ENCODE measurements at regions not wholly inside any gene's neighbourhood (a gene's known extent, or its start where the extent isn't known, plus 50 kb on each side); places are given as distances from the start of the nearest gene placed in this dataset.

DNA sequence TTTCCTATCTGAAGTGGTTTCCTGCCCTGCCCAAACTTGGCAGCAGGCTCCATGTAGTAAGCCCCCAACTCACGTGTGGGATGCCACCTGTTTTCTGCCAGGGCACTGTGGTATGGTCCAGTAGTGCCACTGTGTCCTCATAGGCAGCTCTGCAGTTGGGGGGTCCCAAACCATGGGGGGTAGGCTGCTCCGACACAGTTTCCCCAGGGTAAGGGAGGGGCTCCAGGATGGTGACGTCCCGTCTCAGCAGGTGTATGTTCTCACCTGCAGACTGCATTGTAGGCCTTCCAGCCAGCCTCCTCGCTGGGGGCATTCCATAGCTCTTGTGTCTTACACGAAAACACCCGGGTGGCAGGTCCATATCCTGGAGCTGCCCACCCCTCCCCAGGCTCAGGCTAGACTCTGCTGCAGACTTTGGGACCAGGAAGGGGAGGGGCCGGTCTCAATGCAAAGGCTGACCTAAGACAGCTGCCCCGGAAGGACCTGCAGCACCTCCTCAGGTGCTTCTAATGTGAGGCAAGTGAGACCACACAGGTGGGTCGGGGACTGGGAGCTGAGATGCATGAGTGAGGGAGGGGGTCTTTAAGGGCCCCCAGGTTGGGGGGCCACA lies 330.5 kb upstream of the IRX4 start:
- Histone ChIP-seq H2AFZ (replicated peaks) (no peak overlapping the region), H3K4me3 (no peak overlapping the region), H3K4me1 (peaks cover 8% of the 10 kb centered on the region), H3K9ac (no peak overlapping the region), H3K79me2 (ENCODE audit: low read depth) (no peaks in the 10 kb centered on the region), H3K9me3 (ENCODE audit: low read depth) (no peaks in the 10 kb centered on the region), H3F3A (ENCODE audit: low read depth) (no peaks in the 10 kb centered on the region), H3K27me3 (peaks cover 23% of the 10 kb centered on the region), H3K27ac (no peak overlapping the region), H3K4me2 (no peak overlapping the region), H3K36me3 (no peaks in the 10 kb centered on the region), H4K20me1 (ENCODE audit: low read depth) (no peaks in the 10 kb centered on the region)
- Mint-ChIP-seq H3K4me3 (no peak overlapping the region), H3K4me1 (peaks cover 28% of the 10 kb centered on the region), H3K9me3 (no peaks in the 10 kb centered on the region), H3K27ac (no peak overlapping the region), H3K27me3 (ENCODE audit: insufficient read depth, low read depth) (peaks cover 7% of the 10 kb centered on the region), H3K36me3 (no peaks in the 10 kb centered on the region)
- TF ChIP-seq, protein P1, sequence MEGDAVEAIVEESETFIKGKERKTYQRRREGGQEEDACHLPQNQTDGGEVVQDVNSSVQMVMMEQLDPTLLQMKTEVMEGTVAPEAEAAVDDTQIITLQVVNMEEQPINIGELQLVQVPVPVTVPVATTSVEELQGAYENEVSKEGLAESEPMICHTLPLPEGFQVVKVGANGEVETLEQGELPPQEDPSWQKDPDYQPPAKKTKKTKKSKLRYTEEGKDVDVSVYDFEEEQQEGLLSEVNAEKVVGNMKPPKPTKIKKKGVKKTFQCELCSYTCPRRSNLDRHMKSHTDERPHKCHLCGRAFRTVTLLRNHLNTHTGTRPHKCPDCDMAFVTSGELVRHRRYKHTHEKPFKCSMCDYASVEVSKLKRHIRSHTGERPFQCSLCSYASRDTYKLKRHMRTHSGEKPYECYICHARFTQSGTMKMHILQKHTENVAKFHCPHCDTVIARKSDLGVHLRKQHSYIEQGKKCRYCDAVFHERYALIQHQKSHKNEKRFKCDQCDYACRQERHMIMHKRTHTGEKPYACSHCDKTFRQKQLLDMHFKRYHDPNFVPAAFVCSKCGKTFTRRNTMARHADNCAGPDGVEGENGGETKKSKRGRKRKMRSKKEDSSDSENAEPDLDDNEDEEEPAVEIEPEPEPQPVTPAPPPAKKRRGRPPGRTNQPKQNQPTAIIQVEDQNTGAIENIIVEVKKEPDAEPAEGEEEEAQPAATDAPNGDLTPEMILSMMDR (IDR thresholded peaks at IDR 0.05): no peak
- TF ChIP-seq EZH2phosphoT487 (IDR thresholded peaks at IDR 0.05) (no peak), EZH2 (IDR thresholded peaks at IDR 0.05) (no peak)
- no peak for DNase-seq (ENCODE audit: low spot score)

DNA sequence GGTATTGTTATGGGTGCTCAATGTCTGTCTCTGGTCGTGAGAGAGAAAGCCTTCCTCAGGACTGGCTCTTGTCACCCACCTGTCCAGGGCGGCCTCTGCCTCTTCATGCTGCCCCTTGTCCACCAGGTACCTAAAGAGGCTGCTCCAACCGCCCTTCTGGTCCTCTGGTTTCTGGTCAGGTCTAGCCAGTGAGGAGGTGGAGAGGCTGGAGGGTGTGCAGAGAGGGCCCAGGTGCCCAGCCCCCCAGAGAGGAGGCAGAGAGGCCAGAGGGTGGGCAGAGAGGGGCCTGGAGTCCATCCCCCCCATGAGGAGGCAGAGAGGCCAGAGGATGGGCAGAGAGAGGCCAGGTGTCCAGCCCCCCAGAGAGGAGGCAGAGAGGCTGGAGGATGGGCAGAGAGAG lies 329.8 kb upstream of the IRX4 start:
- no peak overlapping the region for H3K27ac Mint-ChIP-seq
- Histone ChIP-seq H3K4me2 (no peak overlapping the region), H4K20me1 (ENCODE audit: low read depth) (peaks cover 4% of the 10 kb centered on the region), H3K36me3 (no peaks in the 10 kb centered on the region), H3K4me1 (peaks cover 8% of the 10 kb centered on the region), H3K27ac (no peak overlapping the region), H3K27me3 (peaks cover 30% of the 10 kb centered on the region), H3K4me3 (no peak overlapping the region), H2AFZ (replicated peaks) (no peak overlapping the region), H3K9me3 (ENCODE audit: low read depth) (no peaks in the 10 kb centered on the region), H3K79me2 (ENCODE audit: low read depth) (no peaks in the 10 kb centered on the region), H3F3A (ENCODE audit: low read depth) (no peaks in the 10 kb centered on the region), H3K9ac (no peak overlapping the region)
- peaks cover 7% of the 10 kb centered on the region for H3K27me3 Mint-ChIP-seq (ENCODE audit: insufficient read depth, low read depth)
- no peaks in the 10 kb centered on the region for H3K36me3 Mint-ChIP-seq
- no peaks in the 10 kb centered on the region for H3K9me3 Mint-ChIP-seq
- DNase-seq (ENCODE audit: low spot score): no peak
- peaks cover 35% of the 10 kb centered on the region for H3K4me1 Mint-ChIP-seq
- no peak overlapping the region for H3K4me3 Mint-ChIP-seq
- TF ChIP-seq EZH2 (IDR thresholded peaks at IDR 0.05) (no peak), EZH2phosphoT487 (IDR thresholded peaks at IDR 0.05) (no peak)
- TF ChIP-seq, protein P1 (IDR thresholded peaks at IDR 0.05): no peak

DNA sequence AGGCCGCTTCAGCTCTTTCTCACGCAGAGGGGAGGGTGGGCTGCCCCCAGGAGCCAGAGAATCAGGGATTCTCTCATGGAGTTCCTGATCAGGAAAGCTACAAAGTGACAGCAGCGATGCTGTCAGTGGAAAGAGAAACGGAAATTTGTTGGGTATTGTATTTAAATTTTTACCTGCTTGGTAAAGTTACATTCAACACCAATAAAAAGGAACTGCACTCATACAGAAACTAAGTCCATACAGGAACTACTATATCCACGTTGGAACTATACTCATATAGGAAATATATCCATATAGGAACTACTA lies 325.5 kb upstream of the IRX4 start:
- H3F3A ChIP-seq (ENCODE audit: low read depth): no peaks in the 10 kb centered on the region
- Mint-ChIP-seq H3K4me3 (no peak overlapping the region), H3K9me3 (no peaks in the 10 kb centered on the region), H3K27ac (peak overlapping the region; percentile 100), H3K27me3 (ENCODE audit: insufficient read depth, low read depth) (peaks cover 11% of the 10 kb centered on the region), H3K36me3 (no peaks in the 10 kb centered on the region), H3K4me1 (peaks cover 50% of the 10 kb centered on the region)
- H3K4me2 ChIP-seq: no peak overlapping the region
- no peak overlapping the region for H3K9ac ChIP-seq
- peaks cover 70% of the 10 kb centered on the region for H3K27me3 ChIP-seq
- H4K20me1 ChIP-seq (ENCODE audit: low read depth): peaks cover 20% of the 10 kb centered on the region
- no peak for DNase-seq (ENCODE audit: low spot score)
- H3K4me1 ChIP-seq: peaks cover 7% of the 10 kb centered on the region
- no peaks in the 10 kb centered on the region for H3K9me3 ChIP-seq (ENCODE audit: low read depth)
- H3K36me3 ChIP-seq: no peaks in the 10 kb centered on the region
- H3K4me3 ChIP-seq: no peak overlapping the region
- peak; percentile 31 for TF ChIP-seq EZH2phosphoT487 (IDR thresholded peaks at IDR 0.05)
- no peak for TF ChIP-seq EZH2 (IDR thresholded peaks at IDR 0.05)
- TF ChIP-seq, protein P1 (IDR thresholded peaks at IDR 0.05): no peak
- H3K27ac ChIP-seq: no peak overlapping the region
- H3K79me2 ChIP-seq (ENCODE audit: low read depth): no peaks in the 10 kb centered on the region
- H2AFZ ChIP-seq (replicated peaks): no peak overlapping the region

Measured in neural progenitor cell (in vitro differentiated cells).